Peyer's patch (tissue), 4 donors: ENCODE measurements at regions not wholly inside any gene's neighbourhood (a gene's known extent, or its start where the extent isn't known, plus 50 kb on each side); places are given as distances from the start of the nearest gene placed in this dataset.

Experiments used
- POLR2A ChIP-seq, 2 donors: fragments of 450-650 bp; IDR thresholded peaks; one replicate each; pipeline ENCODE4 v1.5.1; 2017; ENCODE audit warnings: antibody characterized with exemption in 2 of 2, mild to moderate bottlenecking in 2 of 2, moderate library complexity in 2 of 2
- TF ChIP-seq, protein P1 (sequence below), 6 experiments: fragments of 450-650 bp in 4 of 6; fragments of 200-600 bp in 2 of 6; sonication (generic) in 1 of 6; IDR thresholded peaks; one replicate each; pipeline ENCODE4 v1.5.1; 2017 to 2019; ENCODE audit warnings: antibody characterized with exemption in 6 of 6, mild to moderate bottlenecking in 3 of 6, moderate library complexity in 1 of 6

DNA sequence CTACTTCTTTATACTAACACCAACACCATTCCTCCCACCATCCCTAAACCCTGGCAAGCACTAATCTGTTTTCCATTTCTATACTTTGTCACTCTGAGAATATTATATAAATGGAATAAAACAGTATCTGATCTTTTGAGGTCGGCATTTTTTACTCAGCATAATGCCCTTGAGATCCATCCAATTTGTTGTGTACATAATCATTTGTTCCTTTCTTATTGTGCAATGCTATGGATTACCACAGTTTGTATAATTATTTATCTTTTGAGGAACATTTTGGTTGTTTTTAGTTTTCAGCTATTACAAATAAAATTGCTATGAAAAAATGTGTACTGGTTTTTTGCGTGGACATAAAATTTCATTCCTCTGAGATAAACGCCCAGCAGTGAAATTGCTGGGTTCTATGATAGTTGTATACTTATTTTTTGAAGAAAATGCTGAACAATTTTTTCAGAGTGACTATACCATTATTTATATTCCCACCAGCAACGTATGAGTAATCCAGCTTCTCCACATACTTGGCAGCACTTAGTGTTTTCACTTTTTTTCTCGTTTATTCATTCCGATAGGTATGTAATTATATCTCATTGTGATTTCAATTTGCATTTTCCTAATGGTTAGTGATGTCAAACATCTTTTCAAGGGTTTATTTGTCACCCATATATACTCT is 154.3 kb upstream of the DCAF8L1 start:
- TF ChIP-seq, protein P1, sequence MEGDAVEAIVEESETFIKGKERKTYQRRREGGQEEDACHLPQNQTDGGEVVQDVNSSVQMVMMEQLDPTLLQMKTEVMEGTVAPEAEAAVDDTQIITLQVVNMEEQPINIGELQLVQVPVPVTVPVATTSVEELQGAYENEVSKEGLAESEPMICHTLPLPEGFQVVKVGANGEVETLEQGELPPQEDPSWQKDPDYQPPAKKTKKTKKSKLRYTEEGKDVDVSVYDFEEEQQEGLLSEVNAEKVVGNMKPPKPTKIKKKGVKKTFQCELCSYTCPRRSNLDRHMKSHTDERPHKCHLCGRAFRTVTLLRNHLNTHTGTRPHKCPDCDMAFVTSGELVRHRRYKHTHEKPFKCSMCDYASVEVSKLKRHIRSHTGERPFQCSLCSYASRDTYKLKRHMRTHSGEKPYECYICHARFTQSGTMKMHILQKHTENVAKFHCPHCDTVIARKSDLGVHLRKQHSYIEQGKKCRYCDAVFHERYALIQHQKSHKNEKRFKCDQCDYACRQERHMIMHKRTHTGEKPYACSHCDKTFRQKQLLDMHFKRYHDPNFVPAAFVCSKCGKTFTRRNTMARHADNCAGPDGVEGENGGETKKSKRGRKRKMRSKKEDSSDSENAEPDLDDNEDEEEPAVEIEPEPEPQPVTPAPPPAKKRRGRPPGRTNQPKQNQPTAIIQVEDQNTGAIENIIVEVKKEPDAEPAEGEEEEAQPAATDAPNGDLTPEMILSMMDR (IDR thresholded peaks at IDR 0.05), result no peak
- no peak for TF ChIP-seq POLR2A (IDR thresholded peaks at IDR 0.05)
